Heart left ventricle (tissue), 13 donors: ENCODE measurements at regions not wholly inside any gene's neighbourhood (a gene's known extent, or its start where the extent isn't known, plus 50 kb on each side); places are given as distances from the start of the nearest gene placed in this dataset.

Source experiments
- CTCF ChIP-seq, 12 donors: fragments of 200-600 bp; sonication (generic) in 4 of 12; IDR thresholded peaks; one replicate each; pipeline versions ENCODE4 v1.5.0 to v1.8.0; 2018 to 2022; ENCODE audit warnings: antibody characterized with exemption in 12 of 12, mild to moderate bottlenecking in 5 of 12
- POLR2A ChIP-seq, 2 donors: fragments of 450-650 bp; IDR thresholded peaks; one replicate each; pipeline ENCODE4 v1.6.1; 2017; ENCODE audit warnings: antibody characterized with exemption in 2 of 2, mild to moderate bottlenecking in 2 of 2, moderate library complexity in 2 of 2
- donor health status: ischemic (EF 13 %, LVEDD 7.1; RV severe dilation, severe dysfunction).
- donor health status: DM: no; HTN: yes; CAD: no.
- donor health status: DM: no; HTN: no; CAD: no.
- donor health status: ischemic (EF 25% LVEDD 6.9; RV normal size, moderate dysfunction).
- donor health status: ischemic (EF 25% LVEDD 5.7; RV mildly dilated, moderate dysfunction).
- donor health status: ischemic (EF 35%, LVEDD 5.7; RV mildly dilated, moderate dysfunction).
- donor health status: nonischemic (EF 11% LVEDD 7.7; RV severe dilation, severe dysfunction).
- donor health status: DM: yes; HTN: yes; CAD: no.
- donor health status: PGD.
- donor health status: ischemic (EF 29% LVEDD 5.4; RV normal size, mild dysfunction).
- donor health status: nonischemic (EF 23%, LVEDD 6.1; RV moderate dilation, normal function).

- TF ChIP-seq POLR2A (IDR thresholded peaks at IDR 0.05) = no peak
- TF ChIP-seq CTCF (IDR thresholded peaks at IDR 0.05) = no peak
These were observed 101.8 kb upstream of the MKLN1 start for GRCh38 chr7:131225619-131226513.
